ENCODE measurements at regions not wholly inside any gene's neighbourhood (a gene's known extent, or its start where the extent isn't known, plus 50 kb on each side); places are given as distances from the start of the nearest gene placed in this dataset.
"Not testable (repeated sequence)": the region's sequence is repeated elsewhere in the genome, so short reads cannot be mapped to it uniquely, and the experiment has no call there.

- DNase-seq (ENCODE audit: low read depth in 4 of 4, low spot score in 2 of 4) = no peak
Observed at GRCh38 chr15:69615736-69616135, 163.1 kb downstream of the RPLP1 start.

GRCh38 chr15:69616558-69616957 is 163.9 kb downstream of the RPLP1 start:
- no peak for DNase-seq (ENCODE audit: low read depth in 4 of 4, low spot score in 2 of 4)

- not testable (repeated sequence) for DNase-seq (ENCODE audit: low read depth in 4 of 4, low spot score in 2 of 4)
Observed at GRCh38 chr15:69617144-69617543, 164.5 kb downstream of the RPLP1 start.

- DNase-seq (ENCODE audit: low read depth in 4 of 4, low spot score in 2 of 4) = no peak
Observed at GRCh38 chr15:69623392-69624154, 171.0 kb downstream of the RPLP1 start.

GRCh38 chr15:69624155-69624520 is 171.5 kb downstream of the RPLP1 start:
- DNase-seq (ENCODE audit: low read depth in 4 of 4, low spot score in 2 of 4) = no peak

- no peak for DNase-seq (ENCODE audit: low read depth in 4 of 4, low spot score in 2 of 4)
Observed at GRCh38 chr15:69624816-69625215, 172.2 kb downstream of the RPLP1 start.

GRCh38 chr15:69625328-69625727 is 172.7 kb downstream of the RPLP1 start:
- DNase-seq (ENCODE audit: low read depth in 4 of 4, low spot score in 2 of 4) = no peak

- no peak for DNase-seq (ENCODE audit: low read depth in 4 of 4, low spot score in 2 of 4)
Observed at GRCh38 chr15:69626095-69627066, 173.8 kb downstream of the RPLP1 start.

GRCh38 chr15:69627548-69628158 is 175.0 kb downstream of the RPLP1 start:
- DNase-seq (ENCODE audit: low read depth in 4 of 4, low spot score in 2 of 4) = no peak

- no peak for DNase-seq (ENCODE audit: low read depth in 4 of 4, low spot score in 2 of 4)
Observed at GRCh38 chr15:69628256-69629093, 175.9 kb downstream of the RPLP1 start.

GRCh38 chr15:69629631-69630161 is 177.1 kb downstream of the RPLP1 start:
- DNase-seq (ENCODE audit: low read depth in 4 of 4, low spot score in 2 of 4) = no peak

GRCh38 chr15:69631005-69631404 is 178.4 kb downstream of the RPLP1 start:
- DNase-seq (ENCODE audit: low read depth in 4 of 4, low spot score in 2 of 4) = no peak

- DNase-seq (ENCODE audit: low read depth in 4 of 4, low spot score in 2 of 4) = no peak
Observed at GRCh38 chr15:69631978-69632377, 179.4 kb downstream of the RPLP1 start.

GRCh38 chr15:69634860-69635259 is 182.2 kb downstream of the RPLP1 start:
- DNase-seq (ENCODE audit: low read depth in 4 of 4, low spot score in 2 of 4) = no peak

GRCh38 chr15:69636169-69636915 is 183.7 kb downstream of the RPLP1 start:
- DNase-seq (ENCODE audit: low read depth in 4 of 4, low spot score in 2 of 4) = no peak

- no peak for DNase-seq (ENCODE audit: low read depth in 4 of 4, low spot score in 2 of 4)
Observed at GRCh38 chr15:69637818-69638217, 185.2 kb downstream of the RPLP1 start.

- DNase-seq (ENCODE audit: low read depth in 4 of 4, low spot score in 2 of 4) = no peak
Observed at GRCh38 chr15:69643476-69643875, 190.9 kb downstream of the RPLP1 start.

GRCh38 chr15:69643971-69644370 is 191.4 kb downstream of the RPLP1 start:
- no peak for DNase-seq (ENCODE audit: low read depth in 4 of 4, low spot score in 2 of 4)

GRCh38 chr15:69644876-69645275 is 192.3 kb downstream of the RPLP1 start:
- DNase-seq (ENCODE audit: low read depth in 4 of 4, low spot score in 2 of 4) = no peak

Measured in left renal cortex interstitium (tissue), 4 donors.